Smooth muscle cell (in vitro differentiated cells): ENCODE measurements at regions not wholly inside any gene's neighbourhood (a gene's known extent, or its start where the extent isn't known, plus 50 kb on each side); places are given as distances from the start of the nearest gene placed in this dataset.

Experiments used
- DNase-seq: peaks from one replicate; lab custom pipeline; 2025; ENCODE audit not compliant: unreplicated experiment; lab: John Stamatoyannopoulos, UW
- H2AFZ ChIP-seq: fragments of 200-600 bp; sonication (generic); 2 replicates; pipeline ENCODE4 v1.6.0; 2016; ENCODE audit warnings: antibody characterized with exemption, low read depth, mild to moderate bottlenecking
- H3F3A ChIP-seq: fragments of 200-600 bp; sonication (generic); 2 replicates; pipeline ENCODE4 v1.6.0; 2017; ENCODE audit warnings: antibody characterized with exemption, low read depth
- H3K27ac ChIP-seq: fragments of 200-600 bp; sonication (generic); 2 replicates; pipeline ENCODE4 v1.5.1; 2016; ENCODE audit warnings: low read depth, mild to moderate bottlenecking
- H3K27me3 ChIP-seq: fragments of 200-600 bp; sonication (generic); 2 replicates; pipeline ENCODE4 v1.6.1; 2016; ENCODE audit warnings: low read depth, mild to moderate bottlenecking
- H3K36me3 ChIP-seq: fragments of 200-600 bp; sonication (generic); 2 replicates; pipeline ENCODE4 v1.5.1; 2016; ENCODE audit warnings: low read depth
- H3K4me1 ChIP-seq: fragments of 200-600 bp; sonication (generic); 2 replicates; pipeline ENCODE4 v1.5.1; 2016; ENCODE audit warnings: low read depth
- H3K4me2 ChIP-seq: fragments of 200-600 bp; sonication (generic); 2 replicates; pipeline ENCODE4 v1.6.0; 2016; ENCODE audit warnings: mild to moderate bottlenecking
- H3K4me3 ChIP-seq: fragments of 200-600 bp; sonication (generic); 2 replicates; pipeline ENCODE4 v1.5.1; 2016; ENCODE audit warnings: mild to moderate bottlenecking
- H3K79me2 ChIP-seq: fragments of 200-600 bp; sonication (generic); 2 replicates; pipeline ENCODE4 v1.6.0; 2016; ENCODE audit warnings: low read depth, mild to moderate bottlenecking
- H3K9ac ChIP-seq: fragments of 200-600 bp; sonication (generic); 2 replicates; pipeline ENCODE4 v1.6.0; 2016; ENCODE audit warnings: low read depth
- H3K9me3 ChIP-seq: fragments of 200-600 bp; sonication (generic); replicated peaks from 2 replicates; pipeline ENCODE4 v1.5.1; 2016; ENCODE audit warnings: low read depth
- H4K20me1 ChIP-seq: fragments of 200-600 bp; sonication (generic); 2 replicates; pipeline ENCODE4 v1.6.0; 2016; ENCODE audit warnings: low read depth
- CTCF ChIP-seq: fragments of 200-600 bp; sonication (generic); IDR thresholded peaks from 2 replicates; pipeline ENCODE4 v1.5.1; 2017; ENCODE audit warnings: borderline replicate concordance, mild to moderate bottlenecking, antibody characterized with exemption; ENCODE audit not compliant: insufficient read depth, poor library complexity, severe bottlenecking
- WGBS: methylation state at CpG from one replicate; pipeline ENCODE4 v1.1.7; 2016; ENCODE audit warnings: low lambda C conversion rate; 5-methylcytosine and 5-hydroxymethylcytosine counted together

GRCh38 chr21:25501996-25502665 is 105.2 kb downstream of the MRPL39 start:
- no peak for TF ChIP-seq CTCF
- Histone ChIP-seq H3F3A (no peaks in the 10 kb centered on the region), H3K4me1 (no peaks in the 10 kb centered on the region), H4K20me1 (no peaks in the 10 kb centered on the region), H3K4me3 (no peak overlapping the region), H3K79me2 (no peaks in the 10 kb centered on the region), H3K9me3 (no peaks in the 10 kb centered on the region), H3K9ac (no peak overlapping the region), H3K36me3 (no peaks in the 10 kb centered on the region), H3K4me2 (no peak overlapping the region), H3K27ac (no peak overlapping the region), H3K27me3 (no peaks in the 10 kb centered on the region), H2AFZ (no peak overlapping the region)
- DNase-seq, result no peak
- 55% methylated on average over 1 of the region's 1 CpG for WGBS

- no peak for DNase-seq
- whole genome bisulfite sequencing, result 80% methylated on average over 2 of the region's 2 CpGs
- H3K4me3 ChIP-seq, result no peak overlapping the region
- no peak overlapping the region for H3K27ac ChIP-seq
- H3K79me2 ChIP-seq, result no peaks in the 10 kb centered on the region
- no peaks in the 10 kb centered on the region for H3K9me3 ChIP-seq
- H3F3A ChIP-seq, result no peaks in the 10 kb centered on the region
- no peaks in the 10 kb centered on the region for H3K36me3 ChIP-seq
- TF ChIP-seq CTCF, result no peak
- H3K4me1 ChIP-seq, result no peaks in the 10 kb centered on the region
- no peak overlapping the region for H3K4me2 ChIP-seq
- no peaks in the 10 kb centered on the region for H4K20me1 ChIP-seq
- H3K27me3 ChIP-seq, result no peaks in the 10 kb centered on the region
- H2AFZ ChIP-seq, result no peak overlapping the region
- H3K9ac ChIP-seq, result no peak overlapping the region
Measured at GRCh38 chr21:25501462-25501861, 105.8 kb downstream of the MRPL39 start.

- Histone ChIP-seq H3F3A (no peaks in the 10 kb centered on the region), H2AFZ (no peak overlapping the region), H3K4me2 (no peak overlapping the region), H4K20me1 (no peaks in the 10 kb centered on the region), H3K4me3 (no peak overlapping the region), H3K9ac (no peak overlapping the region), H3K27ac (no peak overlapping the region), H3K4me1 (no peaks in the 10 kb centered on the region), H3K9me3 (no peaks in the 10 kb centered on the region), H3K36me3 (no peaks in the 10 kb centered on the region), H3K79me2 (no peaks in the 10 kb centered on the region), H3K27me3 (no peaks in the 10 kb centered on the region)
- WGBS, result 58% methylated on average over 2 of the region's 2 CpGs
- TF ChIP-seq CTCF, result no peak
- DNase-seq, result no peak
Measured at GRCh38 chr21:25500598-25500997, 106.7 kb downstream of the MRPL39 start.

- DNase-seq, result no peak
- H4K20me1 ChIP-seq, result no peaks in the 10 kb centered on the region
- TF ChIP-seq CTCF, result no peak
- no peaks in the 10 kb centered on the region for H3K79me2 ChIP-seq
- no peaks in the 10 kb centered on the region for H3K36me3 ChIP-seq
- no peak overlapping the region for H2AFZ ChIP-seq
- H3K9me3 ChIP-seq, result no peaks in the 10 kb centered on the region
- H3K4me2 ChIP-seq, result no peak overlapping the region
- H3K27me3 ChIP-seq, result no peaks in the 10 kb centered on the region
- H3F3A ChIP-seq, result no peaks in the 10 kb centered on the region
- no peak overlapping the region for H3K27ac ChIP-seq
- no peak overlapping the region for H3K4me3 ChIP-seq
- WGBS, result 91% methylated on average over 2 of the region's 2 CpGs
- H3K4me1 ChIP-seq, result no peaks in the 10 kb centered on the region
- no peak overlapping the region for H3K9ac ChIP-seq
Measured at GRCh38 chr21:25496825-25497482, 110.3 kb downstream of the MRPL39 start.
